Fibroblast of pulmonary artery (primary cell): ENCODE measurements at regions not wholly inside any gene's neighbourhood (a gene's known extent, or its start where the extent isn't known, plus 50 kb on each side); places are given as distances from the start of the nearest gene placed in this dataset.
A peak's percentile ranks its signal among the peaks of the same experiment; 100 is the strongest.
"Not testable (repeated sequence)": the region's sequence is repeated elsewhere in the genome, so short reads cannot be mapped to it uniquely, and the experiment has no call there.

ENCODE experiments used
- DNase-seq: peaks from one replicate; pipeline ENCODE4 v3.0.0-alpha.2; 2010; ENCODE audit warnings: low read depth
- H3K4me3 ChIP-seq: replicated peaks from 2 replicates; pipeline ENCODE4 v1.5.1; 2011; ENCODE audit warnings: low read depth, mild to moderate bottlenecking, control low read depth, low read length, moderate library complexity
- TF ChIP-seq, protein P1 (sequence below): IDR thresholded peaks from 2 replicates; pipeline ENCODE4 v1.5.1; 2011; ENCODE audit warnings: mild to moderate bottlenecking, control low read depth, low read length, inconsistent platforms; ENCODE audit errors: missing control alignments

- no peak overlapping the region for H3K4me3 ChIP-seq
- TF ChIP-seq, protein P1, sequence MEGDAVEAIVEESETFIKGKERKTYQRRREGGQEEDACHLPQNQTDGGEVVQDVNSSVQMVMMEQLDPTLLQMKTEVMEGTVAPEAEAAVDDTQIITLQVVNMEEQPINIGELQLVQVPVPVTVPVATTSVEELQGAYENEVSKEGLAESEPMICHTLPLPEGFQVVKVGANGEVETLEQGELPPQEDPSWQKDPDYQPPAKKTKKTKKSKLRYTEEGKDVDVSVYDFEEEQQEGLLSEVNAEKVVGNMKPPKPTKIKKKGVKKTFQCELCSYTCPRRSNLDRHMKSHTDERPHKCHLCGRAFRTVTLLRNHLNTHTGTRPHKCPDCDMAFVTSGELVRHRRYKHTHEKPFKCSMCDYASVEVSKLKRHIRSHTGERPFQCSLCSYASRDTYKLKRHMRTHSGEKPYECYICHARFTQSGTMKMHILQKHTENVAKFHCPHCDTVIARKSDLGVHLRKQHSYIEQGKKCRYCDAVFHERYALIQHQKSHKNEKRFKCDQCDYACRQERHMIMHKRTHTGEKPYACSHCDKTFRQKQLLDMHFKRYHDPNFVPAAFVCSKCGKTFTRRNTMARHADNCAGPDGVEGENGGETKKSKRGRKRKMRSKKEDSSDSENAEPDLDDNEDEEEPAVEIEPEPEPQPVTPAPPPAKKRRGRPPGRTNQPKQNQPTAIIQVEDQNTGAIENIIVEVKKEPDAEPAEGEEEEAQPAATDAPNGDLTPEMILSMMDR = no peak
- no peak for DNase-seq
Observed at GRCh38 chr4:148843625-148844024, 401.4 kb upstream of the NR3C2 start.

GRCh38 chr4:148842843-148843242 lies 400.6 kb upstream of the NR3C2 start:
- TF ChIP-seq, protein P1 = no peak
- DNase-seq = no peak
- no peak overlapping the region for H3K4me3 ChIP-seq

DNA sequence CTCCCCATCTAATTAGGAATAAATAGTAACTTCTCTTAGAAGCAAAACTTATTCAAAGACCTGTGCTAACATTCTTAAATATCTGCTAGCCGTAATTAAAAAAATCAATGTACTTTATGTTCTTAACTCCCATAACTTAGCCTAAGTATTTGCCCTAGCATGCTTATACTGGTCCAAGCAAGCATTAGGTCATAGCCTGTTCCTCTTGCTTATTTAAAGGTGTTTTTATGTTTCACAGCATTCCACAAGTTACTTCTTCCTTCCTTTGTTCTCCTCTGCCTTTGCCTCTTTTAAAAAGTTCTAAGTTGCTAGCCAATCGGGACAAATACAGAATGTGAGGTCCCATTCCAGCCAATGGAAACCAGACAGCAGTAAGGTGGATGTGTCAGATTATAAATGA lies 395.4 kb upstream of the NR3C2 start:
- not testable (repeated sequence) for DNase-seq, H3K4me3 ChIP-seq

- TF ChIP-seq, protein P1 = no peak
- H3K4me3 ChIP-seq = no peak overlapping the region
- DNase-seq = peak; percentile 73
Observed at GRCh38 chr4:148834804-148835631, 392.8 kb upstream of the NR3C2 start.

DNA sequence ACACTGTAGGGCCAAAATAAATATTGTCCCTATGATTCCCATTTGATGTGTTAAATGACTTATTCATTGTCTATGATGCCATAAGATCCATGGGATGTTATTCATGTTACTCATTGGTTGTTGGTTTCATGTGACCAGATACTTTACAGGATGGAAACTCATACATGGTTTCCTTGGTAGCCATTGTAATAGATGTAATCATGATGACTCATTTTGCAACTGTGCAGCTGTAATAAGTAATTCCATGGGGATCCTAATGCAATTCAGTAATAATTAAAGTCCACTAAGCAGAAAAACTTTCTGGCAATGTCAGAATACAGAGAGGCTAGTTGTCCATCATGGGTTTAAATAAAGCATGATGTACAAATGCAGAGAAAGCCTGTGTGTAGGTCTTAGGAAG lies 389.7 kb upstream of the NR3C2 start:
- no peak overlapping the region for H3K4me3 ChIP-seq
- TF ChIP-seq, protein P1 = no peak
- peak; percentile 91 for DNase-seq

- TF ChIP-seq, protein P1 = no peak
- no peak overlapping the region for H3K4me3 ChIP-seq
- no peak for DNase-seq
Observed at GRCh38 chr4:148828291-148828690, 386.1 kb upstream of the NR3C2 start.

DNA sequence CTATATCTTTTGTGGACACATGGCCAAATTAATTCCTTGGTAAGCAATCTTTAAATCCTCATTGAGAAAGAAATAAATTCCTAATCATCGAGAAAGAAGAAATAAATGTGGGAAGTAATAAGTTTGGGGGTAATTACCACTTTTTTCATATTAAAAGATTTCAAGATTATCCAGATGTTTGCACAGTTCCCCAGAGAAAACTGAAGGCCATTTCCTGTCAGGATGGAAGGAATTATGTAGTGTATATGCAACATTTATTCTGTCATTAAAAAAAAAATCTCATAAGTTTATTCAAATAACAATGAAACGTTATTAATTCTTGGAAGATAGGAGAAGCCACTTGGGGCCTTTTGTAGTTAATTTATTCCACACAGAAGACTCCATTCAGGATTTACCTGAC lies 385.6 kb upstream of the NR3C2 start:
- TF ChIP-seq, protein P1 = no peak
- DNase-seq = no peak

More for the DNA sequence above, 385.6 kb upstream of the NR3C2 start:
- no peak overlapping the region for H3K4me3 ChIP-seq
